ENCODE measurements at regions not wholly inside any gene's neighbourhood (a gene's known extent, or its start where the extent isn't known, plus 50 kb on each side); places are given as distances from the start of the nearest gene placed in this dataset.

- ChIA-PET CTCF (interaction anchor here (0.6 kb wide), 1 partner anchor 1370 kb away, joined by 4 read pairs; no protein-coding TSS in a partner anchor), POLR2A (ENCODE audit: unreplicated experiment) (no interaction called here)
- intact Hi-C loops (cut with micrococcal nuclease) = no loop called here
- Histone ChIP-seq H3K27me3 (ENCODE audit: low read length) (no peaks in the 10 kb centered on the region), H3K36me3 (ENCODE audit: low read depth, low read length) (no peaks in the 10 kb centered on the region), H3K79me2 (ENCODE audit: low read length) (no peaks in the 10 kb centered on the region), H3K4me3 (ENCODE audit: low read length) (no peak overlapping the region), H2AFZ (ENCODE audit: low read length) (no peak overlapping the region), H3K9me3 (ENCODE audit: low read length) (no peaks in the 10 kb centered on the region), H3K9ac (ENCODE audit: low read length) (no peak overlapping the region), H3K27ac (ENCODE audit: low read length) (no peak overlapping the region), H3F3A (ENCODE audit: low read length, unreplicated experiment) (no peaks in the 10 kb centered on the region), H3K4me1 (ENCODE audit: insufficient read depth, low read length) (peaks cover 16% of the 10 kb centered on the region), H3K9me2 (replicated peaks; ENCODE audit: low read length) (no peaks in the 10 kb centered on the region), H3K4me2 (ENCODE audit: low read length) (no peak overlapping the region), H4K20me1 (ENCODE audit: low read length) (no peaks in the 10 kb centered on the region)
- ATAC-seq (peak; percentile 66), DNase-seq (peak; percentile 21)
- TF ChIP-seq CTCF (conservative IDR thresholded peaks at IDR 0.05; ENCODE audit: low read depth, low read length) (no peak), EZH2 (IDR thresholded peaks at IDR 0.05; ENCODE audit: low read length, unreplicated experiment) (no peak), EZH2phosphoT487 (IDR thresholded peaks at IDR 0.05; ENCODE audit: borderline replicate concordance, low read length) (no peak)
- BruUV-seq (replicated peaks) = no TSS peak
Measured at GRCh38 chr2:144217853-144218633, 301.9 kb downstream of the ZEB2 start.

DNA sequence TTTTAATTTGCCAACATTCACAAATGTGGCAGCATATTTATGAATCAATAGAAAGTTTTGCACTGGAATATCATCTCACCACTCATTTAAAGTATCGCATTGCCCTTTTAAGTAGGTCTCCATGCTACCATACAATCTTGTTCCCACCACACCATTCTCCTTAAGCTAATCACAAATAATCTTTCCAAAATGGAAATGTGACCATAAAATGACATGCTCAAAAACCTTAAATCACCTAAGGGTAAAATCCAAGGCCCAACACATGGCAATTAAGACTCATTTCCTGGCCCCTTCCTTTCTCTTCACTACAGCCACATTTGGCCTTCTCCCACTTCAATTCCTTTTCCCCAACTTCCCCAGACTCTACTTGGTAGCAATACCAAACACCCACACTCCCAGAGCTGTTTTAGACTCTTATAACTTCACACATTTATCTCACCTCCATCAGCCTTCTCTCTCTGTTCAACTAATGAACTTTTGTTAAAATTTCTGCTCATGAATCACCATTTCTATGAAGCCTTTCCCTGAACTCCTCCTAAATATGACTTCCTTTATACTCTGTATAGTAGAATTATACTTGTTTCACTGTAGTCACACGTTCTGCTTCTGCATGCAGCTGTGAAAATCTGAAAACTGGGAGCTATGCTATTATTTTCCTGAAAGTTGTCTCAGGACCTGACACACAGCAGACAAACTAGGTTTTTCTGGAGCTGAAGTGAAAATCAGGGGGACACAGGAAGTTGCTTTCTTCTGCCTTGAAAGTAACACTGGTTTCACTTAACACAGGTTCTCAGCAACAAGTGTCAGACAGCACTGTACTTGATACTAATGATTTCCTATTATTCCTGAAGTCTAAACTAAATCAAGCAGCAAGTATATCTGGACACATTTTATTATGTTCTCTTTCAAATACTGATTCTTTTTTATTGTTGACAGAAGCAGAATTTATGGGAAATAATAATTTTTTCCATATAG, 303.9 kb downstream of the ZEB2 start:
- H3K27me3 ChIP-seq (ENCODE audit: low read length) = no peaks in the 10 kb centered on the region
- intact Hi-C loops (cut with micrococcal nuclease) = no loop called here
- H3K9me2 ChIP-seq (replicated peaks; ENCODE audit: low read length) = no peaks in the 10 kb centered on the region
- H3K9me3 ChIP-seq (ENCODE audit: low read length) = no peaks in the 10 kb centered on the region
- H3K4me1 ChIP-seq (ENCODE audit: insufficient read depth, low read length) = peaks cover 16% of the 10 kb centered on the region
- no peak overlapping the region for H3K9ac ChIP-seq (ENCODE audit: low read length)
- ChIA-PET POLR2A (ENCODE audit: unreplicated experiment) (interaction anchor here (0.6 kb wide), 1 partner anchor 76 kb away, joined by 8 read pairs; no protein-coding TSS in a partner anchor), CTCF (no interaction called here)
- DNase-seq (no peak), ATAC-seq (no peak; the same call in 1 of the 2 replicates)
- no peaks in the 10 kb centered on the region for H3K36me3 ChIP-seq (ENCODE audit: low read depth, low read length)
- H2AFZ ChIP-seq (ENCODE audit: low read length) = peak overlapping the region; percentile 27; the same call in 1 of the 2 replicates
- H3K4me3 ChIP-seq (ENCODE audit: low read length) = no peak overlapping the region
- TF ChIP-seq CTCF (conservative IDR thresholded peaks at IDR 0.05; ENCODE audit: low read depth, low read length) (no peak), EZH2phosphoT487 (IDR thresholded peaks at IDR 0.05; ENCODE audit: borderline replicate concordance, low read length) (no peak), EZH2 (IDR thresholded peaks at IDR 0.05; ENCODE audit: low read length, unreplicated experiment) (no peak)
- H4K20me1 ChIP-seq (ENCODE audit: low read length) = no peaks in the 10 kb centered on the region
- H3K27ac ChIP-seq (ENCODE audit: low read length) = no peak overlapping the region
- BruUV-seq (replicated peaks) = no TSS peak
- H3K79me2 ChIP-seq (ENCODE audit: low read length) = no peaks in the 10 kb centered on the region
- no peaks in the 10 kb centered on the region for H3F3A ChIP-seq (ENCODE audit: low read length, unreplicated experiment)
- H3K4me2 ChIP-seq (ENCODE audit: low read length) = no peak overlapping the region

All from PC-3 (cell line).